ENCODE measurements at regions not wholly inside any gene's neighbourhood (a gene's known extent, or its start where the extent isn't known, plus 50 kb on each side); places are given as distances from the start of the nearest gene placed in this dataset.

DNA sequence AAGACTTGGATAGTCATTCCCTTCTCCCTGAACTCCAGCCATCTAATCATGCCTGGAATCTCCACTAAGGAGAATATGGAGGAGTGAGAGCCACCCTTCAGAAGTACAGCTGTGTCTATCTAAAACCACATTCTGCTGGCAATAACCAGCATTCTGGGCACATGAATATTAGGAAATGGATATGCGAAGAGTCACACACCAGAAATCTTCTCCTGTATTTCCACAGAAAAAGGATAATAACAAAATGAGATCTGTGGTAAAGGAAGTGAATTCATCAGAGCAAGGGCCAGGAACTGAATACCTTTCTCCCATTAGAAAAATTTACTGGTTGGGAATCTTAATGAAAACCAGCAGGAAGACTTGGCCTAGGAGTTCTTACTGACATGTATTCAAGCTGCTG, 218.8 kb downstream of the SCG2 start:
- DNase-seq (ENCODE audit: low read depth, low spot score) = no peak
- TF ChIP-seq, protein P1, sequence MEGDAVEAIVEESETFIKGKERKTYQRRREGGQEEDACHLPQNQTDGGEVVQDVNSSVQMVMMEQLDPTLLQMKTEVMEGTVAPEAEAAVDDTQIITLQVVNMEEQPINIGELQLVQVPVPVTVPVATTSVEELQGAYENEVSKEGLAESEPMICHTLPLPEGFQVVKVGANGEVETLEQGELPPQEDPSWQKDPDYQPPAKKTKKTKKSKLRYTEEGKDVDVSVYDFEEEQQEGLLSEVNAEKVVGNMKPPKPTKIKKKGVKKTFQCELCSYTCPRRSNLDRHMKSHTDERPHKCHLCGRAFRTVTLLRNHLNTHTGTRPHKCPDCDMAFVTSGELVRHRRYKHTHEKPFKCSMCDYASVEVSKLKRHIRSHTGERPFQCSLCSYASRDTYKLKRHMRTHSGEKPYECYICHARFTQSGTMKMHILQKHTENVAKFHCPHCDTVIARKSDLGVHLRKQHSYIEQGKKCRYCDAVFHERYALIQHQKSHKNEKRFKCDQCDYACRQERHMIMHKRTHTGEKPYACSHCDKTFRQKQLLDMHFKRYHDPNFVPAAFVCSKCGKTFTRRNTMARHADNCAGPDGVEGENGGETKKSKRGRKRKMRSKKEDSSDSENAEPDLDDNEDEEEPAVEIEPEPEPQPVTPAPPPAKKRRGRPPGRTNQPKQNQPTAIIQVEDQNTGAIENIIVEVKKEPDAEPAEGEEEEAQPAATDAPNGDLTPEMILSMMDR (IDR thresholded peaks at IDR 0.05; ENCODE audit: low read depth, low read length) = no peak
- no peak overlapping the region for H3K27ac ChIP-seq (ENCODE audit: low read depth, low read length)
- H3K9me3 ChIP-seq (ENCODE audit: control insufficient read depth, insufficient read depth, low read length) = no peaks in the 10 kb centered on the region
- POLR2A ChIA-PET = no interaction called here
- no peak overlapping the region for H3K4me3 ChIP-seq (ENCODE audit: low read depth, low read length)
- CTCF ChIA-PET = no interaction called here
- no peaks in the 10 kb centered on the region for H3K27me3 ChIP-seq (ENCODE audit: control insufficient read depth, insufficient read depth, low read length)

DNA sequence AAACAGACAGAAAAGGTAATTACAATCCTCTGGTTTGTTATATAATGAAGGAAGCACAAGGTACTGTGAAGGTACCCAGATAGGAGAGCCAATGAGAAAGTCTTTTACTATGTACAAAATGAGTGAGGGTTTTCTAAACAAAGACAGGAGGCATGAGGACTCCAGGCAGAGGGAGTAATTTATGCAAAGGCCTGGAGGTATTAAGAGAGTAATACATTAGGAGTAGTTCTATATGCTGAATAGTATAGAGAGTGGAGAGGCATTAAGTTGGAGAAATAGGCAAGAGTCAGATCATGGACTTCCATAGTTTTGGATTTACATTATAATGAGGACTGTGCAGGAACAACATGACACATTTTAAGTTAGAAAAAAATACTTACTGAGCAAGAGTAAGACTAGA, 216.0 kb downstream of the SCG2 start:
- H3K4me3 ChIP-seq (ENCODE audit: low read depth, low read length) = no peak overlapping the region
- no peaks in the 10 kb centered on the region for H3K27me3 ChIP-seq (ENCODE audit: control insufficient read depth, insufficient read depth, low read length)
- CTCF ChIA-PET = no interaction called here
- no peak overlapping the region for H3K27ac ChIP-seq (ENCODE audit: low read depth, low read length)
- TF ChIP-seq, protein P1 (IDR thresholded peaks at IDR 0.05; ENCODE audit: low read depth, low read length) = no peak
- no peaks in the 10 kb centered on the region for H3K9me3 ChIP-seq (ENCODE audit: control insufficient read depth, insufficient read depth, low read length)
- POLR2A ChIA-PET = no interaction called here
- no peak for DNase-seq (ENCODE audit: low read depth, low spot score)

DNA sequence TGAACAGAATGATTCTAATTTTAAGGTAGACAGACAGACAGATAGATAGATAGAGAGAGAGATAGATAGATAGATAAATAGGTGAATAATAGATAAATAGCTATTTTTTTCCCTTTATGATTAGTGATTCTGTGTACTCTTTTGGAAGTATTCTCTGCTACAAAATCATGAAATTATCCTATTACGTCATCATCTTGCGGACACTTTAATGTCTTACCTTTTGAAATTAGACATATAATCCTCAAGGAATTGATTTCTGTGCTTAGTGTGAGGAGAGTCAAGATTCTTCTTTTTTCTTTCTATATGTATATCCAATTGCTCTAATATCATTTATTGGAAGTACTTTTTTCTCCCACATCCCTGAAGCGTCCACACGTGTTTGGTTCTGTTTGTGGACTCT, 215.2 kb downstream of the SCG2 start:
- Histone ChIP-seq H3K4me3 (ENCODE audit: low read depth, low read length) (no peak overlapping the region), H3K27me3 (ENCODE audit: control insufficient read depth, insufficient read depth, low read length) (no peaks in the 10 kb centered on the region), H3K27ac (ENCODE audit: low read depth, low read length) (no peak overlapping the region), H3K9me3 (ENCODE audit: control insufficient read depth, insufficient read depth, low read length) (no peaks in the 10 kb centered on the region)
- TF ChIP-seq, protein P1 (IDR thresholded peaks at IDR 0.05; ENCODE audit: low read depth, low read length) = no peak
- DNase-seq (ENCODE audit: low read depth, low spot score) = no peak
- ChIA-PET CTCF (no interaction called here), POLR2A (no interaction called here)

DNA sequence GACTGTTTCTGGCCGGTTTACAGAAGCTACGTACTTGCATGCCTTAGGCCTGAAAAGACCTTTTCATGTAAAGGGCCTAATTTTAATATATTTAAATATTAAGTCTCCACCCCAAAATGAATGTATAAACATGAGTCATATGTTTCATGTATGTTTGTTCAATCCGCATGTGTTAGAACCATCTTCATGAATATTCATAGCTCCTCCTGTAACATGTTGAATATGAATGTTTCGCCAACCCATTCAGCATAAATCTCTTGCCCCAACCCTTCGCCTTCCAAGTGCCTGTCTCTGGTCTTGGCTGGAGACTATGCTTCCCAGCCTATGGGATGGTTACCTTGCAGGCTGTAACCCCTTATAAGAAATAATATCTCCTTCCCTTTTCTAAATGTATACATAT, 212.5 kb downstream of the SCG2 start:
- Histone ChIP-seq H3K27me3 (ENCODE audit: control insufficient read depth, insufficient read depth, low read length) (no peaks in the 10 kb centered on the region), H3K9me3 (ENCODE audit: control insufficient read depth, insufficient read depth, low read length) (no peaks in the 10 kb centered on the region), H3K4me3 (ENCODE audit: low read depth, low read length) (no peak overlapping the region), H3K27ac (ENCODE audit: low read depth, low read length) (no peak overlapping the region)
- TF ChIP-seq, protein P1 (IDR thresholded peaks at IDR 0.05; ENCODE audit: low read depth, low read length) = no peak
- CTCF ChIA-PET = interaction anchor here (1.0 to 1.2 kb wide), 3 partner anchors 70 to 418 kb away, joined by 3 to 4 read pairs (median 4); no protein-coding TSS in a partner anchor
- DNase-seq (ENCODE audit: low read depth, low spot score) = no peak
- POLR2A ChIA-PET = no interaction called here

DNA sequence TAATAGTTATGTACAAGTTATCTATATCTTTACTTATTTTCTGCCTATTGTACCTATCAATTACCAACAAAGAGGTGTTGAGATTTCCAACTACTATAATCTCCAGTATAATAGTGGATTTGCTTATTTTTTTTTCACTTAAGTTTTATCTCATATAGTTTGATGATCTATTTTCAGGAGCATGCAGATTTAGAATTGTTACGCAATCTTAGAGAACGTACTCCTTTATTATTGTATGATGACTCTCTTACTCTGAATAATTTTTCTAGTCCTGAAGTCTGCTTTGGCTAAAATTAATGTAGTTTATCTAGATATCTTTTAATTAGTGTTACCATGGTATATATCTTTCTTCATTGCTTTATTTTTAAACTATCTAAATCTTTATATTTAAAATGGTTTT, 205.2 kb downstream of the SCG2 start:
- ChIA-PET CTCF (no interaction called here), POLR2A (no interaction called here)
- H3K27ac ChIP-seq (ENCODE audit: low read depth, low read length) = no peak overlapping the region
- H3K9me3 ChIP-seq (ENCODE audit: control insufficient read depth, insufficient read depth, low read length) = no peaks in the 10 kb centered on the region
- TF ChIP-seq, protein P1 (IDR thresholded peaks at IDR 0.05; ENCODE audit: low read depth, low read length) = no peak
- H3K4me3 ChIP-seq (ENCODE audit: low read depth, low read length) = no peak overlapping the region
- H3K27me3 ChIP-seq (ENCODE audit: control insufficient read depth, insufficient read depth, low read length) = no peaks in the 10 kb centered on the region
- DNase-seq (ENCODE audit: low read depth, low spot score) = no peak

All from AG04450 (cell line).